ENCODE measurements at regions not wholly inside any gene's neighbourhood (a gene's known extent, or its start where the extent isn't known, plus 50 kb on each side); places are given as distances from the start of the nearest gene placed in this dataset.

GRCh38 chr1:219292999-219293398 lies 119.3 kb downstream of the LYPLAL1 start:
- no peaks in the 10 kb centered on the region for H3K27me3 ChIP-seq (ENCODE audit: control insufficient read depth, insufficient read depth, low read length)
- H3K27ac ChIP-seq (ENCODE audit: low read depth in 2 of 2, low read length in 2 of 2): no peak overlapping the region
- intact Hi-C loops (cut with DNase I): no loop called here
- no peaks in the 10 kb centered on the region for H3K36me3 ChIP-seq (ENCODE audit: control insufficient read depth in 2 of 3, insufficient read depth in 3 of 3, low read length in 3 of 3)
- no peak overlapping the region for H3K4me3 ChIP-seq (ENCODE audit: low read length in 3 of 3)
- no peaks in the 10 kb centered on the region for H3K4me1 ChIP-seq (ENCODE audit: control insufficient read depth in 2 of 3, insufficient read depth in 2 of 3, low read depth in 1 of 3, low read length in 3 of 3)
- no peak for TF ChIP-seq CTCF (IDR thresholded peaks at IDR 0.05; ENCODE audit: borderline replicate concordance, extremely low read depth, insufficient read depth)
- peak in 1 of 5 donors; percentile 44 for DNase-seq
- FAIRE-seq: no peak
- H3K9ac ChIP-seq (ENCODE audit: low read length in 3 of 3): no peak overlapping the region
- H3K9me3 ChIP-seq (ENCODE audit: control insufficient read depth in 2 of 3, insufficient read depth in 1 of 3, low read length in 3 of 3): no peaks in the 10 kb centered on the region

- intact Hi-C loops (cut with DNase I): no loop called here
Measured at GRCh38 chr1:219292341-219292740, 118.7 kb downstream of the LYPLAL1 start.

GRCh38 chr1:219289171-219289570 lies 115.5 kb downstream of the LYPLAL1 start:
- no peak for TF ChIP-seq CTCF (IDR thresholded peaks at IDR 0.05; ENCODE audit: borderline replicate concordance, extremely low read depth, insufficient read depth)
- no peak overlapping the region for H3K27ac ChIP-seq (ENCODE audit: low read depth in 2 of 2, low read length in 2 of 2)
- intact Hi-C loops (cut with DNase I): no loop called here
- no peaks in the 10 kb centered on the region for H3K9me3 ChIP-seq (ENCODE audit: control insufficient read depth in 2 of 3, insufficient read depth in 1 of 3, low read length in 3 of 3)
- DNase-seq (no peak), FAIRE-seq (no peak)
- H3K9ac ChIP-seq (ENCODE audit: low read length in 3 of 3): no peak overlapping the region
- H3K36me3 ChIP-seq (ENCODE audit: control insufficient read depth in 2 of 3, insufficient read depth in 3 of 3, low read length in 3 of 3): no peaks in the 10 kb centered on the region
- no peak overlapping the region for H3K4me3 ChIP-seq (ENCODE audit: low read length in 3 of 3)
- no peaks in the 10 kb centered on the region for H3K27me3 ChIP-seq (ENCODE audit: control insufficient read depth, insufficient read depth, low read length)
- H3K4me1 ChIP-seq (ENCODE audit: control insufficient read depth in 2 of 3, insufficient read depth in 2 of 3, low read depth in 1 of 3, low read length in 3 of 3): no peaks in the 10 kb centered on the region

More at GRCh38 chr1:219292341-219292740, 118.7 kb downstream of the LYPLAL1 start:
- no peak for FAIRE-seq
- H3K9ac ChIP-seq (ENCODE audit: low read length in 3 of 3): no peak overlapping the region
- H3K9me3 ChIP-seq (ENCODE audit: control insufficient read depth in 2 of 3, insufficient read depth in 1 of 3, low read length in 3 of 3): no peaks in the 10 kb centered on the region
- H3K36me3 ChIP-seq (ENCODE audit: control insufficient read depth in 2 of 3, insufficient read depth in 3 of 3, low read length in 3 of 3): no peaks in the 10 kb centered on the region
- H3K4me3 ChIP-seq (ENCODE audit: low read length in 3 of 3): no peak overlapping the region
- no peaks in the 10 kb centered on the region for H3K27me3 ChIP-seq (ENCODE audit: control insufficient read depth, insufficient read depth, low read length)
- no peak for TF ChIP-seq CTCF (IDR thresholded peaks at IDR 0.05; ENCODE audit: borderline replicate concordance, extremely low read depth, insufficient read depth)
- no peak for DNase-seq
- no peak overlapping the region for H3K27ac ChIP-seq (ENCODE audit: low read depth in 2 of 2, low read length in 2 of 2)
- no peaks in the 10 kb centered on the region for H3K4me1 ChIP-seq (ENCODE audit: control insufficient read depth in 2 of 3, insufficient read depth in 2 of 3, low read depth in 1 of 3, low read length in 3 of 3)

GRCh38 chr1:219283541-219283940 lies 109.9 kb downstream of the LYPLAL1 start:
- H3K4me3 ChIP-seq (ENCODE audit: low read length in 3 of 3): no peak overlapping the region
- no peaks in the 10 kb centered on the region for H3K27me3 ChIP-seq (ENCODE audit: control insufficient read depth, insufficient read depth, low read length)
- H3K27ac ChIP-seq (ENCODE audit: low read depth in 2 of 2, low read length in 2 of 2): no peak overlapping the region
- no peak for TF ChIP-seq CTCF (IDR thresholded peaks at IDR 0.05; ENCODE audit: borderline replicate concordance, extremely low read depth, insufficient read depth)
- H3K36me3 ChIP-seq (ENCODE audit: control insufficient read depth in 2 of 3, insufficient read depth in 3 of 3, low read length in 3 of 3): no peaks in the 10 kb centered on the region
- H3K9ac ChIP-seq (ENCODE audit: low read length in 3 of 3): no peak overlapping the region
- H3K9me3 ChIP-seq (ENCODE audit: control insufficient read depth in 2 of 3, insufficient read depth in 1 of 3, low read length in 3 of 3): no peaks in the 10 kb centered on the region
- DNase-seq: no peak
- H3K4me1 ChIP-seq (ENCODE audit: control insufficient read depth in 2 of 3, insufficient read depth in 2 of 3, low read depth in 1 of 3, low read length in 3 of 3): no peaks in the 10 kb centered on the region
- FAIRE-seq: no peak
- intact Hi-C loops (cut with DNase I): no loop called here

All from kidney (tissue), 13 donors.